OCI-LY3 (cell line): ENCODE measurements at regions not wholly inside any gene's neighbourhood (a gene's known extent, or its start where the extent isn't known, plus 50 kb on each side); places are given as distances from the start of the nearest gene placed in this dataset.

Experiments used
- H2AFZ ChIP-seq: fragments of 200-600, 300-600 bp; shearing (Covaris generic); 2 replicates; pipeline ENCODE4 v1.6.0; 2014; ENCODE audit warnings: antibody characterized with exemption, low read depth, low read length
- H3K27ac ChIP-seq: fragments of 200-600, 300-600 bp; sonication (generic); 2 replicates; pipeline ENCODE4 v1.5.1; 2014; ENCODE audit warnings: mild to moderate bottlenecking, low read length, moderate library complexity, mixed read lengths
- H3K27me3 ChIP-seq: fragments of 200-600, 300-600 bp; sonication (generic); 2 replicates; pipeline ENCODE4 v1.6.1; 2014; ENCODE audit warnings: low read depth, low read length, mixed read lengths
- H3K36me3 ChIP-seq: fragments of 200-600, 300-600 bp; sonication (generic); replicated peaks from 2 replicates; pipeline ENCODE3; 2014; ENCODE audit warnings: low read depth, low read length, mixed read lengths
- H3K4me1 ChIP-seq: fragments of 300-600, 200-600 bp; sonication (generic); 2 replicates; pipeline ENCODE4 v1.6.1; 2014; ENCODE audit warnings: low read length, mixed read lengths
- H3K4me2 ChIP-seq: fragments of 200-600, 300-600 bp; sonication (generic); 2 replicates; pipeline ENCODE4 v1.6.1; 2014; ENCODE audit warnings: low read length, mixed read lengths
- H3K4me3 ChIP-seq: fragments of 300-600, 200-600 bp; sonication (generic); 2 replicates; pipeline ENCODE4 v1.5.1; 2014; ENCODE audit warnings: antibody characterized with exemption, mild to moderate bottlenecking, low read length, moderate library complexity
- H3K79me2 ChIP-seq: fragments of 300-600, 200-600 bp; shearing (Covaris generic); 2 replicates; pipeline ENCODE4 v1.6.1; 2014; ENCODE audit warnings: mild to moderate bottlenecking, low read length, mixed read lengths
- H3K9ac ChIP-seq: fragments of 300-600, 200-600 bp; shearing (Covaris generic); 2 replicates; pipeline ENCODE4 v1.6.0; 2014; ENCODE audit warnings: mild to moderate bottlenecking, low read length, moderate library complexity
- H3K9me3 ChIP-seq: fragments of 200-600, 300-600 bp; shearing (Covaris generic); 2 replicates; pipeline ENCODE4 v1.6.1; 2014; ENCODE audit warnings: low read length, mixed read lengths; ENCODE audit not compliant: insufficient read depth
- H4K20me1 ChIP-seq: fragments of 200-600, 300-600 bp; sonication (generic); 2 replicates; pipeline ENCODE4 v1.6.1; 2016; ENCODE audit warnings: low read length, mixed read lengths; ENCODE audit not compliant: insufficient read depth
- CTCF ChIP-seq: fragments of 200-600, 300-600 bp; sonication (generic); IDR thresholded peaks from 2 replicates; pipeline ENCODE4 v1.5.1; 2014; ENCODE audit warnings: antibody characterized with exemption, low read length, low read depth
- EZH2phosphoT487 ChIP-seq: fragments of 200-600 bp; shearing (Covaris generic); IDR thresholded peaks from 2 replicates; pipeline ENCODE4 v1.6.1; 2018; ENCODE audit warnings: antibody characterized with exemption, mixed run types, low read depth

GRCh38 chr18:43420950-43421349, 143.7 kb upstream of the SYT4 start:
- H2AFZ ChIP-seq: peak overlapping the region; percentile 41
- no peaks in the 10 kb centered on the region for H4K20me1 ChIP-seq
- H3K4me3 ChIP-seq: no peak overlapping the region
- TF ChIP-seq EZH2phosphoT487: no peak
- peak; percentile 92 for TF ChIP-seq CTCF
- H3K27ac ChIP-seq: no peak overlapping the region
- no peaks in the 10 kb centered on the region for H3K36me3 ChIP-seq
- no peaks in the 10 kb centered on the region for H3K4me1 ChIP-seq
- no peak overlapping the region for H3K9ac ChIP-seq
- H3K27me3 ChIP-seq: no peaks in the 10 kb centered on the region
- no peaks in the 10 kb centered on the region for H3K9me3 ChIP-seq
- peak overlapping the region; percentile 11 for H3K4me2 ChIP-seq
- H3K79me2 ChIP-seq: no peaks in the 10 kb centered on the region

- H3K4me3 ChIP-seq: no peak overlapping the region
- no peak overlapping the region for H2AFZ ChIP-seq
- no peaks in the 10 kb centered on the region for H3K27me3 ChIP-seq
- no peaks in the 10 kb centered on the region for H4K20me1 ChIP-seq
- no peaks in the 10 kb centered on the region for H3K9me3 ChIP-seq
- H3K27ac ChIP-seq: no peak overlapping the region
- H3K79me2 ChIP-seq: no peaks in the 10 kb centered on the region
- no peaks in the 10 kb centered on the region for H3K36me3 ChIP-seq
- TF ChIP-seq EZH2phosphoT487: no peak
- peak; percentile 28; the same call in 1 of the 2 replicates for TF ChIP-seq CTCF
- no peak overlapping the region for H3K4me2 ChIP-seq
- H3K4me1 ChIP-seq: no peaks in the 10 kb centered on the region
- H3K9ac ChIP-seq: no peak overlapping the region
Observed at GRCh38 chr18:43422518-43422917, 145.2 kb upstream of the SYT4 start.

- Histone ChIP-seq H3K4me2 (no peak overlapping the region), H3K36me3 (peaks cover 4% of the 10 kb centered on the region), H3K4me1 (peaks cover 10% of the 10 kb centered on the region), H3K79me2 (no peaks in the 10 kb centered on the region), H3K27ac (no peak overlapping the region), H3K27me3 (no peaks in the 10 kb centered on the region), H2AFZ (no peak overlapping the region), H3K9ac (no peak overlapping the region), H4K20me1 (no peaks in the 10 kb centered on the region), H3K4me3 (no peak overlapping the region), H3K9me3 (peaks cover 12% of the 10 kb centered on the region)
- TF ChIP-seq CTCF (no peak), EZH2phosphoT487 (no peak)
Observed at GRCh38 chr18:43435851-43436250, 158.6 kb upstream of the SYT4 start.

GRCh38 chr18:43442131-43442530, 164.8 kb upstream of the SYT4 start:
- Histone ChIP-seq H3K79me2 (no peaks in the 10 kb centered on the region), H3K4me3 (no peak overlapping the region), H3K4me1 (peaks cover 17% of the 10 kb centered on the region), H2AFZ (no peak overlapping the region), H3K9me3 (peaks cover 19% of the 10 kb centered on the region), H4K20me1 (no peaks in the 10 kb centered on the region), H3K27me3 (no peaks in the 10 kb centered on the region), H3K9ac (no peak overlapping the region), H3K36me3 (peaks cover 12% of the 10 kb centered on the region), H3K4me2 (no peak overlapping the region), H3K27ac (no peak overlapping the region)
- TF ChIP-seq EZH2phosphoT487: no peak
- TF ChIP-seq CTCF: no peak
